ENCODE measurements at regions not wholly inside any gene's neighbourhood (a gene's known extent, or its start where the extent isn't known, plus 50 kb on each side); places are given as distances from the start of the nearest gene placed in this dataset.
"Not testable (repeated sequence)": the region's sequence is repeated elsewhere in the genome, so short reads cannot be mapped to it uniquely, and the experiment has no call there.

- not testable (repeated sequence) for DNase-seq
Observed at GRCh38 chr9:40885858-40886257, 242.6 kb downstream of the FOXD4L6 start.

GRCh38 chr9:40884902-40885490 lies 243.5 kb downstream of the FOXD4L6 start:
- DNase-seq = not testable (repeated sequence)

DNA sequence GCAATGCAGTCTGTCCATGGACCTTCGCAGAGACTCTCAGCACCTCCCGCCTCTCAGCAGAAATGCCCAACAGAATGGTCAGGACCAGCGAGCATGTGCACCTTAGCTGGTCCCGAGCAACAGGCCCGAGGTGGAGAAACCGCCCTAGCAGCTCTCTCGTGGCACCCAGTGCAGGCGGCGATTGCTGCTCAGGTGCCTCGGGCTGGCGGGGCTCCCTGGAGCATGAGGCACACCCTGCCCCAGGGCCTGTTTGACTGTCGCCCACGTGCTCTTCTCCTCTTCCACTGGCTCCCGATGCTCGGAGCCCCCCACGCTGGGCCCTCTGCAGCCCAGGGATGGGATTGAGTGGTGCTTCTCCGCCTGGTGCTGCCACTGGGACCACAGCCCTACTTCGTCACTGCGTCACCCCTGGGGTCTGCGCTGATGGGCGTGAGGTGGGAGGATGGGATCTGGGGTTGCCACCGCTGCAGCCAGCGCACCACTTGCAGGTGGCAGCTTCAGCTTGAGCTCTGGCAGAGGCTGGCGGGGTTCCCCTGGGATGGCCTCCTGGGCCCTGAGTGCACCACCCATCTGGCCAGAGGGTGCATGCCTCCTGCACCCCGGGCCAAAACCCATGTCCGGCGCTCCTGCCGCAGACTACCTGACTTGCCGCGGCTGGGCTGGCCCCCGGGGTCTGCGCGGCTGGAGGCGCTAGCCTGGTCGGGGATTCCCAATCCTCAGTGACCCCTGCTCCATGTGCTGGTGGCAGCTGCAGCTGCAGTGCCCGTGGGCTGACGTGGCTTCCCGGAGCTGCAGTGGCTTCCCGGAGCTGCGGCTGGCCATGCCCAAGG lies 244.2 kb downstream of the FOXD4L6 start:
- DNase-seq = no peak

DNA sequence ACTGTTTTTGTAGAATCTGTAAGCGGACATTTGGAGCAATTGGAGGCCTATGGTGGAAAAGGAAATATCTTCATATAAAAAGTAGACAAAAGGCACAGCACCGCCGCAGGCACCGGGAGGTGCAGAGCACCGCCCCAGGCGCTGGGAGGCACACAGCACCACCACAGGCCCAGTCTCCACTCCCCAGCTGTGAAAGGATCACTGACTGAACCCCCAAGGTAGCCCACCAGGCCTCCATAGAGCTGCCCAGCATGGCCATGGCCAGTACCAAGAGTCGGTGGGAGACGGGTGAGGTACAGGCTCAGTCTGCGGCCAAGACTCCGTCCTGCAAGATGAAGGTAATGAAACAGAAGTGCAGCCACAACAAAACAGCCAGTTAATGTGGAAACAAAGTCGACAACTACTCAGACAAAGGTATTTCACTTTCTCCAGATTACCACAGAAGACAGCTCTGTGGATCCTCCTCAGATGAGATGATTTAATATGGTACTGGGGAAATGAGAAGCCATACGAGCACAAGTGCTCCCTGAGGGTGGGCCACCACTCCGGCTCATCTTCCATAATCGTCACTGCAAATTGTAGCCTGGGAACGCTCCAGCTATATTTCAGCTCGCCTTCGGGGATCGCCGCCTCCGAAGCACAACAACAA lies 244.9 kb downstream of the FOXD4L6 start:
- DNase-seq = not testable (repeated sequence)

- DNase-seq = not testable (repeated sequence)
Observed at GRCh38 chr9:40873753-40874295, 254.7 kb downstream of the FOXD4L6 start.

DNA sequence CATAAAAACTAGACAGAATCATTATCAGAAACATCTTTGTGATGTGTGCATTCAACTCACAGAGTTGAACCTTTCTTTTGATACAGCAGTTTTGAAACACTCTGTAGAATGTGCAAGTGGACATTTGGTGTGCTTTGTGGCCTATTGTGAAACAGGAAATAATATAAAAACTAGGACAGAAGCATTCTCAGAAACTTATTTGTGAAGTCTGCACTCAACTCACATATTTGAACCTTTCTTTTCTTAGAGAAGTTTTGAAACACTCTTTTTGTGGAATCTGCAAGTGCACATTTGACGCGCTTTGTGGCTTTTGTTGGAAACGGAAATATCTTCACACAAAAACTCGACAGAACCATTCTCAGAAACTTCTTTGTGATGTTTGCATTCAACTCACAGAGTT lies 260.0 kb downstream of the FOXD4L6 start:
- not testable (repeated sequence) for DNase-seq

Measured in right kidney (tissue), 1 donor.